Adrenal gland (tissue), 5 donors: ENCODE measurements at regions not wholly inside any gene's neighbourhood (a gene's known extent, or its start where the extent isn't known, plus 50 kb on each side); places are given as distances from the start of the nearest gene placed in this dataset.

Experiments used
- CTCF ChIP-seq, 6 experiments: fragments of 450-650 bp in 4 of 6; fragments of 200-600 bp in 2 of 6; sonication (generic) in 1 of 6; IDR thresholded peaks; 1 replicate in 5 of 6; 2 replicates in 1 of 6; pipeline versions ENCODE4 v1.5.1 to v1.8.0; 2016 to 2021; ENCODE audit warnings: antibody characterized with exemption in 6 of 6, mild to moderate bottlenecking in 2 of 6, moderate library complexity in 1 of 6
- POLR2A ChIP-seq, 2 donors: fragments of 450-650 bp; IDR thresholded peaks; one replicate each; pipeline ENCODE4 v1.6.1; 2017; ENCODE audit warnings: antibody characterized with exemption in 2 of 2, mild to moderate bottlenecking in 2 of 2, moderate library complexity in 1 of 2
- donor health status: DM: no; HTN: no; CAD: no.

GRCh38 chr20:11492846-11493245 lies 424.8 kb upstream of the BTBD3 start:
- TF ChIP-seq CTCF (IDR thresholded peaks at IDR 0.05) (no peak), POLR2A (IDR thresholded peaks at IDR 0.05) (no peak)
